GM12872 (cell line): ENCODE measurements at regions not wholly inside any gene's neighbourhood (a gene's known extent, or its start where the extent isn't known, plus 50 kb on each side); places are given as distances from the start of the nearest gene placed in this dataset.

ENCODE experiments used
- CTCF ChIP-seq: IDR thresholded peaks from 3 replicates; pipeline ENCODE4 v1.5.1; 2011; ENCODE audit warnings: low read depth, mild to moderate bottlenecking, low read length, moderate library complexity; ENCODE audit not compliant: insufficient read depth

- TF ChIP-seq CTCF = no peak
Observed at GRCh38 chr5:23024470-23024869, 171.3 kb upstream of the CDH12 start.

- TF ChIP-seq CTCF = no peak
Observed at GRCh38 chr5:23014825-23015224, 161.7 kb upstream of the CDH12 start.

GRCh38 chr5:23014266-23014665, 161.1 kb upstream of the CDH12 start:
- TF ChIP-seq CTCF = no peak

- no peak for TF ChIP-seq CTCF
Observed at GRCh38 chr5:23013395-23013998, 160.4 kb upstream of the CDH12 start.

GRCh38 chr5:23012842-23013241, 159.7 kb upstream of the CDH12 start:
- TF ChIP-seq CTCF = no peak

GRCh38 chr5:23007762-23008161, 154.6 kb upstream of the CDH12 start:
- no peak for TF ChIP-seq CTCF

GRCh38 chr5:23007236-23007635, 154.1 kb upstream of the CDH12 start:
- no peak for TF ChIP-seq CTCF
